ENCODE measurements at regions not wholly inside any gene's neighbourhood (a gene's known extent, or its start where the extent isn't known, plus 50 kb on each side); places are given as distances from the start of the nearest gene placed in this dataset.
A peak's percentile ranks its signal among the peaks of the same experiment; 100 is the strongest.

DNA sequence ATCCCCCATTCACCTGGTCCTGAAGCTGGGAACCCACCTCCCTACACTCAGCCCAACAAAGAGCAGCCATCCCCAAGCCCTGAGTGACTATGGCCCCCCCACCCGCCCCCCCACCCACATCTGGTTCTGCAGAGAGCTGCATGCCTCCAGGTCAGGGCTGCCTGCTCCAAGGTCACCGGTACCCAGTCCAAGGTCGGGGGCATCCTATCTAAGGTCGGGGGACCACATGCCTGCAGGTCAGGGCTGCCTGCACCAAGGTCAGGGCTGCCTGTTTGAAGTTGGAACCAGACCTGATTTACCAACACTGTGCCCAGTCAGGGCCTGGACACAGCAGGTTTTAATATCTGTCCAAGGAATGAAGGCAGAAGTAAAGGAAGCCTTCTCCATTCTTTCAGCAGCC is 66.1 kb upstream of the GPC1 start:
- FAIRE-seq, result no peak
- TF ChIP-seq CBX5 (IDR thresholded peaks at IDR 0.05; ENCODE audit: low read depth, low read length), result no peak
- TF ChIP-seq SP1 (IDR thresholded peaks at IDR 0.05; ENCODE audit: low read depth, low read length), result no peak
- TF ChIP-seq CTBP2 (IDR thresholded peaks at IDR 0.05; ENCODE audit: borderline replicate concordance, insufficient read depth, insufficient read length, low read length), result no peak
- TF ChIP-seq RFX5 (IDR thresholded peaks at IDR 0.05; ENCODE audit: borderline replicate concordance, low read depth, low read length), result no peak
- TF ChIP-seq BCL11A (IDR thresholded peaks at IDR 0.05; ENCODE audit: low read depth in 2 of 2, low read length in 2 of 2), result no peak
- TF ChIP-seq ZNF274 (IDR thresholded peaks at IDR 0.05; ENCODE audit: borderline replicate concordance, extremely low read depth, low read length), result no peak
- TF ChIP-seq JUND (IDR thresholded peaks at IDR 0.05; ENCODE audit: low read length), result no peak
- no peak for TF ChIP-seq RBBP5 (IDR thresholded peaks at IDR 0.05; ENCODE audit: borderline replicate concordance, low read depth, low read length)
- TF ChIP-seq CREB1 (IDR thresholded peaks at IDR 0.05), result no peak
- TF ChIP-seq POLR2AphosphoS5 (IDR thresholded peaks at IDR 0.05; ENCODE audit: low read depth, low read length), result no peak
- no peak for TF ChIP-seq NRF1 (IDR thresholded peaks at IDR 0.05; ENCODE audit: low read depth, low read length)
- TF ChIP-seq, protein P1, sequence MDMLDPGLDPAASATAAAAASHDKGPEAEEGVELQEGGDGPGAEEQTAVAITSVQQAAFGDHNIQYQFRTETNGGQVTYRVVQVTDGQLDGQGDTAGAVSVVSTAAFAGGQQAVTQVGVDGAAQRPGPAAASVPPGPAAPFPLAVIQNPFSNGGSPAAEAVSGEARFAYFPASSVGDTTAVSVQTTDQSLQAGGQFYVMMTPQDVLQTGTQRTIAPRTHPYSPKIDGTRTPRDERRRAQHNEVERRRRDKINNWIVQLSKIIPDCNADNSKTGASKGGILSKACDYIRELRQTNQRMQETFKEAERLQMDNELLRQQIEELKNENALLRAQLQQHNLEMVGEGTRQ (IDR thresholded peaks at IDR 0.05; ENCODE audit: low read length), result no peak
- TF ChIP-seq PHF8 (conservative IDR thresholded peaks at IDR 0.05; ENCODE audit: low read depth, low read length), result no peak
- TF ChIP-seq FOSL1 (IDR thresholded peaks at IDR 0.05; ENCODE audit: insufficient read depth, low read depth, low read length), result no peak
- no peak for TF ChIP-seq KDM4A (IDR thresholded peaks at IDR 0.05; ENCODE audit: low read depth, low read length, severe bottlenecking)

More for the DNA sequence above, 66.1 kb upstream of the GPC1 start:
- no peak for DNase-seq (ENCODE audit: low read depth in 1 of 2, low spot score in 2 of 2)
- no peak overlapping the region for H3K4me2 ChIP-seq (ENCODE audit: insufficient read depth in 1 of 2, low read depth in 2 of 2, low read length in 2 of 2)
- peak overlapping the region; percentile 28; the same call in 1 of the 2 replicates for H4K8ac ChIP-seq (ENCODE audit: extremely low read depth, insufficient read depth, low read length)
- no peak overlapping the region for H3K9ac ChIP-seq (replicated peaks in 1 of 4; ENCODE audit: extremely low read depth in 1 of 4, low read depth in 3 of 4, low read length in 3 of 4)
- H3K23ac ChIP-seq (ENCODE audit: insufficient read length), result no peak overlapping the region
- H3K36me3 ChIP-seq (ENCODE audit: control insufficient read depth in 2 of 4, insufficient read depth in 4 of 4, low read length in 3 of 4), result no peaks in the 10 kb centered on the region
- peaks cover 0 to 4% of the 10 kb centered on the region in 2 experiments for H4K20me1 ChIP-seq (replicated peaks in 1 of 2; ENCODE audit: control insufficient read depth in 1 of 2, insufficient read depth in 2 of 2, low read length in 2 of 2)
- no peak overlapping the region for H3K27ac ChIP-seq (ENCODE audit: low read depth, low read length)
- no peak overlapping the region for H2BK20ac ChIP-seq (ENCODE audit: low read length)
- ChIA-PET POLR2A (ENCODE audit: partially characterized antibody) (no interaction called here), CTCF (ENCODE audit: partially characterized antibody) (no interaction called here)
- no peak overlapping the region for H4K5ac ChIP-seq (ENCODE audit: insufficient read length, low read depth, low read length)
- no peak overlapping the region for H2BK12ac ChIP-seq (ENCODE audit: low read depth, low read length)
- H2AFZ ChIP-seq (ENCODE audit: low read length), result no peak overlapping the region
- no peak overlapping the region for H2BK120ac ChIP-seq (replicated peaks; ENCODE audit: low read depth, low read length)
- H3K14ac ChIP-seq (ENCODE audit: insufficient read length), result no peak overlapping the region
- H3K79me2 ChIP-seq (ENCODE audit: control insufficient read depth in 1 of 2, insufficient read depth in 2 of 2, low read length in 2 of 2), result no peaks in the 10 kb centered on the region
- no peaks in the 10 kb centered on the region; the same call in 1 of the 2 replicates for H3K23me2 ChIP-seq (ENCODE audit: low read depth, low read length)
- peaks cover 0 to 7% (median 1%) of the 10 kb centered on the region in 4 experiments; a peak in 1 of 7 replicates for H3K4me1 ChIP-seq (replicated peaks in 1 of 4; ENCODE audit: control insufficient read depth in 3 of 4, insufficient read depth in 4 of 4, low read length in 3 of 4)
- no peaks in the 10 kb centered on the region for H3K9me3 ChIP-seq (ENCODE audit: insufficient read depth in 2 of 2, low read depth in 1 of 2, low read length in 1 of 2)
- H3K56ac ChIP-seq (replicated peaks; ENCODE audit: insufficient read length, low read depth, low read length), result no peak overlapping the region
- no peak overlapping the region for H2AK5ac ChIP-seq (ENCODE audit: low read depth, low read length)
- peaks cover 3% of the 10 kb centered on the region; the same call in 1 of the 2 replicates for H3K79me1 ChIP-seq (ENCODE audit: low read depth, low read length)
- H3K4me3 ChIP-seq (ENCODE audit: extremely low read depth in 1 of 4, insufficient read depth in 2 of 4, low read depth in 3 of 4, low read length in 4 of 4), result no peak overlapping the region
- no peak overlapping the region for H4K91ac ChIP-seq (replicated peaks; ENCODE audit: insufficient read length, low read length)
- no peak overlapping the region for H2BK15ac ChIP-seq (ENCODE audit: low read length)
- no peak overlapping the region for H3K4ac ChIP-seq (replicated peaks; ENCODE audit: insufficient read length, low read depth, low read length)
- WGBS, 2 experiments (ENCODE audit: extremely low coverage in 1 of 2, insufficient coverage in 1 of 2, insufficient read length in 1 of 2, insufficient replicate concordance in 2 of 2, low coverage in 1 of 2, low lambda C conversion rate in 2 of 2, missing lambda C conversion rate in 1 of 2), result 79% methylated on average over 3 of the region's 4 CpGs; no CpG with 5 or more reads in 1 of the 2 experiments
- no peak overlapping the region for H3K18ac ChIP-seq (ENCODE audit: extremely low read depth, low read length)
- no peaks in the 10 kb centered on the region for H3K27me3 ChIP-seq (replicated peaks in 1 of 4; ENCODE audit: control insufficient read depth in 3 of 4, extremely low read depth in 1 of 4, insufficient read depth in 3 of 4, low read length in 3 of 4)
- H2BK5ac ChIP-seq (ENCODE audit: low read depth, low read length), result no peak overlapping the region

All from H1 (cell line).